ENCODE measurements at regions not wholly inside any gene's neighbourhood (a gene's known extent, or its start where the extent isn't known, plus 50 kb on each side); places are given as distances from the start of the nearest gene placed in this dataset.

DNA sequence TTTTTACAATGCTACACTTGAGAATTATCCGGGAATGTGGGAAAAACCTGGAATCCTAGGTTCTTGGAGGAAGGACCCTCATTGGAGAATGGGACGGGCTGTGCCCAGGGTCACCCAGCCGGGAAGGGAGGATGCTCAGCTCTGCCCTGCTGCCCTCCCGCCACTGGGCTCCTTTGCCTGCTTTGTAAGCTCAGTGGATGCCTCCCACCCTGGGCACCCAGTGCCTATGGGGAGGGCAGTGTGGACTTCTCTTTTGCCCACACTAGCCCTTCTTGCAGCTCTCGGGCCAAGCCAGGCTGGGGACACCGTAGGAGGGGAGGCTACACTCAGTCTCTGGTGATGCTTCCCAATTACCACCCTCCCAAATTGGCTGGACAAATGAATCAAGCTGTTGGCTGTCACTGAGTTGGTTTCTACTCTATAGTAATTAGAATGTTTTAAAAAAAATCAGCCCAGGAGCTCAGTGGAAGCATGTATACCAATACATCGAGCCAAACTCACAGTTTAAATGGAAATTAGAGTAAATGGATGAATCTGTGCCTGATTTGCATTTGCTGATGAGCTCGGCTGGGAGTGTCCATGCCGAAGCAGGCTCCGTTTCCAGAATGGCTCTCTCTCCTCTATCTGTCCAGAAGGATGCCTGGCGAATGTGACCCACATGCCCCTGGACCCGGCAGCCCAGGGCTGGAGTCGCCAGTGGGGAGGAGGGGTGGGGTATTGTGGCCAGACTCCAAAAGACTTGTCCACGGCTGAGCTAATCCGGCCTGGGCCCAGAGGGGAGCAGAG is 317.0 kb downstream of the CTTN start:
- Histone ChIP-seq H3K27me3 (peaks cover 0 to 9% of the 10 kb centered on the region in 2 donors), H3K27ac (no peak overlapping the region), H3K4me3 (no peak overlapping the region), H3K36me3 (no peaks in the 10 kb centered on the region), H3K9me3 (no peaks in the 10 kb centered on the region), H3K4me1 (no peaks in the 10 kb centered on the region)
- TF ChIP-seq EP300 (IDR thresholded peaks at IDR 0.05) = no peak
- TF ChIP-seq POLR2A (IDR thresholded peaks at IDR 0.05) = no peak
- TF ChIP-seq, protein P1, sequence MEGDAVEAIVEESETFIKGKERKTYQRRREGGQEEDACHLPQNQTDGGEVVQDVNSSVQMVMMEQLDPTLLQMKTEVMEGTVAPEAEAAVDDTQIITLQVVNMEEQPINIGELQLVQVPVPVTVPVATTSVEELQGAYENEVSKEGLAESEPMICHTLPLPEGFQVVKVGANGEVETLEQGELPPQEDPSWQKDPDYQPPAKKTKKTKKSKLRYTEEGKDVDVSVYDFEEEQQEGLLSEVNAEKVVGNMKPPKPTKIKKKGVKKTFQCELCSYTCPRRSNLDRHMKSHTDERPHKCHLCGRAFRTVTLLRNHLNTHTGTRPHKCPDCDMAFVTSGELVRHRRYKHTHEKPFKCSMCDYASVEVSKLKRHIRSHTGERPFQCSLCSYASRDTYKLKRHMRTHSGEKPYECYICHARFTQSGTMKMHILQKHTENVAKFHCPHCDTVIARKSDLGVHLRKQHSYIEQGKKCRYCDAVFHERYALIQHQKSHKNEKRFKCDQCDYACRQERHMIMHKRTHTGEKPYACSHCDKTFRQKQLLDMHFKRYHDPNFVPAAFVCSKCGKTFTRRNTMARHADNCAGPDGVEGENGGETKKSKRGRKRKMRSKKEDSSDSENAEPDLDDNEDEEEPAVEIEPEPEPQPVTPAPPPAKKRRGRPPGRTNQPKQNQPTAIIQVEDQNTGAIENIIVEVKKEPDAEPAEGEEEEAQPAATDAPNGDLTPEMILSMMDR (IDR thresholded peaks at IDR 0.05) = no peak
- WGBS, 2 donors = 65 to 69% methylated on average over 15 of the region's 15 CpGs
- no peak for DNase-seq (ENCODE audit: low spot score in 2 of 2)

DNA sequence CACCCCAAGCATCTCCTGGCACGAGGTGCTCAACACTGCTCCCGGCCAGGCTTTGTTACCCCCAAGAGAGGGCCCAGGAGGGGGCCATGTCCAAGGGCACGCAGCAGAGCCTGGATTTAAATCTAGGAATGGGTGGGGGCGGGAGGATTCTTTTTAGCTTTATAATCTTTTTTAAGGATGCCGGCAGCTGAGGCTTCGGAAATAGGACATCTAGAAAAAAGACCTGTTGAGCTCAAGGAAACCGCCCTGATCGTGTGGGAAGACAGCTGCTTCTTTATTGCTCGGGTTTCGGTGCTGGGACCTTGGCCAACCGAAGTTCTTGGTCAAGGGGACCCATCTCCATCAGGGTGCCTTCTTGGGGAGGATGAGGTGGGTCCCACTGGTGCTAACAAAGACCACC is 317.9 kb downstream of the CTTN start:
- H3K27me3 ChIP-seq = peaks cover 0 to 9% of the 10 kb centered on the region in 2 donors
- TF ChIP-seq POLR2A (IDR thresholded peaks at IDR 0.05) (no peak), EP300 (IDR thresholded peaks at IDR 0.05) (no peak)
- TF ChIP-seq, protein P1 (IDR thresholded peaks at IDR 0.05) = no peak
- no peaks in the 10 kb centered on the region for H3K4me1 ChIP-seq
- no peaks in the 10 kb centered on the region for H3K36me3 ChIP-seq
- no peak overlapping the region for H3K4me3 ChIP-seq
- H3K27ac ChIP-seq = no peak overlapping the region
- WGBS, 2 donors = 75 to 79% methylated on average over 11 of the region's 11 CpGs
- no peaks in the 10 kb centered on the region for H3K9me3 ChIP-seq
- no peak for DNase-seq (ENCODE audit: low spot score in 2 of 2)

DNA sequence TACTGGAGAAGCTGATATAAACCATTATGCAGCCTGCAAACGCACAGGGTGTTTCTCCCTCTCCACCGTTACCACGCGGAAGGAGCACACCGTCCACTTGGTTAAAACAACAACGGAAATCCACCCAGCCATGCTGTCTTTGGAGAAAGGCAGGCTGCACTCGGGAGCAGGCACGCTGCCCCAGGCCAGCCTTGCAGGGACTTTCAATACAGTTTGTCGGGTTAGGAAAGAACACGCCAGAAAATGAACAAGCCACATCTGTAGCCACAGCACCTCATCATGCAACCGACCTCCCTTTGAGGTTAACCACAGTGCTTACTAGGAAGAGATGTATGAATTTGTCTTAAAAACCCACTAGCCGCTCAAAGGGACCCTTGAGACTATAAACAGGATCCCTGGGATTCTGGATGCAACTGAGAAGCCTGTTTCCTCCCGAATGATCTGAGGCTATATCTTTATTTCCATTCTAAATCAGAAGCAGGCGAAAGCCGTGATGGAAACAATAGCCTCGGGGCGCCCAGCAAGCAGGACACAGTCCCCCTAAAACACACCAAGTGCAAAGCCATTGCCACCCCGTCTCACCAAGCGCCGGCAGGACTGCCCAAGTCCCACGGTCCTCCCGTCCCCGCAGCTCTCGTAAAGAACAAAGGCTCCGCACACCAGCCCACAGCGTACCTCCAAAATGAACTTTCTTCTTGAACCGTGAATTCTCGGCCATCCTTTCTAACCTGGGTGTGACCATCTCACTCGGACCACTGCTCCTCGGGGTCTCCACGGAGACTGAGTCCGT is 318.9 kb downstream of the CTTN start:
- 63 to 64% methylated on average over 29 to 32 of the region's 32 CpGs for WGBS, 2 donors
- TF ChIP-seq, protein P1 (IDR thresholded peaks at IDR 0.05) = no peak
- TF ChIP-seq EP300 (IDR thresholded peaks at IDR 0.05) (no peak), POLR2A (IDR thresholded peaks at IDR 0.05) (no peak)
- Histone ChIP-seq H3K9me3 (no peaks in the 10 kb centered on the region), H3K36me3 (no peaks in the 10 kb centered on the region), H3K4me3 (no peak overlapping the region), H3K4me1 (no peaks in the 10 kb centered on the region), H3K27ac (no peak overlapping the region), H3K27me3 (peaks cover 0 to 9% of the 10 kb centered on the region in 2 donors)
- DNase-seq (ENCODE audit: low spot score in 2 of 2) = no peak

DNA sequence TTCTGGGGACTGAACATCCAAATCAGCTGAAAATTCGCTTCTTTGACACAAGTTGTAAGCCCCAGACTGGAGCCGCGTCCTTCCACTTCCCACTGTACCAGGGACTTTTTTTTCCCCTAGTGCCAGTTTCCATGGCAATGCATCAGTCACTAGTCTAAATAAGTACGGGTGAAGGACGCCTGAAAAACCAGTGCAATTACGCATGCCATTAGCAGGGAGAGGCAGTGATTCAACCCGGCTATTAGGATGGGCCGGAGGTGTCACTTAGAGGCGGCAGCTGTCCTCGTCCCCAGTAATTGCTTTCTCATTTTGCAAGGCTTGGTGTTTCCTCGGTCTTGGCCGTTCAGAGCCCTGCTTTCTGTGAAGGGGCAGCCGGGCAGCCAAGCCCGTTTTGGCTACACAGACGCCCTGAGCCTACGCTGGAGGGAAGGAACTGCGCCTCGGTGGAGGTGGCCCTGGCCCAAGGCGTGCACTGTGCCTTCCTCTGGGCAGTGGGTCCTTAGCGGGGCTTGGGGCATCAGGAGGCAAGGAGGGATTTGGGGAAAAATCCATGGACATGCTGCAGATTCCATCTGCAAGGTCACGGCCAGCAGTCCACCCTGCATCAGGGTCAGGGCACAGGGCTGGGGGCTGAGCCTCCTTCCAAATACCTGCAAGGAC is 319.7 kb downstream of the CTTN start:
- Histone ChIP-seq H3K27ac (no peak overlapping the region), H3K27me3 (peaks cover 0 to 9% of the 10 kb centered on the region in 2 donors), H3K4me1 (no peaks in the 10 kb centered on the region), H3K36me3 (no peaks in the 10 kb centered on the region), H3K4me3 (no peak overlapping the region), H3K9me3 (peaks cover 0 to under 1% (median 0%) of the 10 kb centered on the region in 4 donors)
- TF ChIP-seq, protein P1 (IDR thresholded peaks at IDR 0.05) = no peak
- no peak for TF ChIP-seq POLR2A (IDR thresholded peaks at IDR 0.05)
- TF ChIP-seq EP300 (IDR thresholded peaks at IDR 0.05) = no peak
- DNase-seq (ENCODE audit: low spot score in 2 of 2) = no peak
- 34 to 42% methylated on average over 21 of the region's 21 CpGs for WGBS, 2 donors
